HCT116 (cell line): ENCODE measurements at regions not wholly inside any gene's neighbourhood (a gene's known extent, or its start where the extent isn't known, plus 50 kb on each side); places are given as distances from the start of the nearest gene placed in this dataset.

ENCODE experiments used
- CTCF ChIP-seq, 3 experiments: fragments of 200-600 bp in 1 of 3; sonication (generic) in 1 of 3; IDR thresholded peaks in 2 of 3; conservative IDR thresholded peaks in 1 of 3; 2 replicates each; pipeline ENCODE4 v1.5.1; 2012 to 2017; ENCODE audit warnings: low read depth in 2 of 3, low read length in 2 of 3, antibody characterized with exemption in 1 of 3, borderline replicate concordance in 1 of 3, control low read depth in 1 of 3, mild to moderate bottlenecking in 1 of 3, mixed read lengths in 1 of 3, mixed run types in 1 of 3, moderate library complexity in 1 of 3; ENCODE audit not compliant: insufficient read depth in 1 of 3
- JUND ChIP-seq: IDR thresholded peaks from 2 replicates; pipeline ENCODE4 v1.6.1; 2012
- POLR2A ChIP-seq: IDR thresholded peaks from 2 replicates; pipeline ENCODE4 v1.7.0; 2011; ENCODE audit warnings: borderline replicate concordance; ENCODE audit not compliant: insufficient read depth, insufficient read length; ENCODE audit errors: extremely low read depth
- REST ChIP-seq: IDR thresholded peaks from 2 replicates; pipeline ENCODE4 v1.6.1; 2012; ENCODE audit warnings: low read depth
- SIN3A ChIP-seq: IDR thresholded peaks from 2 replicates; pipeline ENCODE4 v1.6.1; 2012; ENCODE audit warnings: low read depth
- ZFX ChIP-seq: fragments of 450-650 bp; IDR thresholded peaks from 2 replicates; pipeline ENCODE4 v1.6.1; 2017
- ZNF274 ChIP-seq: fragments of 200-500 bp; sonication (Bioruptor generic); IDR thresholded peaks from 2 replicates; pipeline ENCODE4 v1.6.1; 2014; ENCODE audit warnings: mild to moderate bottlenecking, low read depth, low read length, inconsistent platforms

DNA sequence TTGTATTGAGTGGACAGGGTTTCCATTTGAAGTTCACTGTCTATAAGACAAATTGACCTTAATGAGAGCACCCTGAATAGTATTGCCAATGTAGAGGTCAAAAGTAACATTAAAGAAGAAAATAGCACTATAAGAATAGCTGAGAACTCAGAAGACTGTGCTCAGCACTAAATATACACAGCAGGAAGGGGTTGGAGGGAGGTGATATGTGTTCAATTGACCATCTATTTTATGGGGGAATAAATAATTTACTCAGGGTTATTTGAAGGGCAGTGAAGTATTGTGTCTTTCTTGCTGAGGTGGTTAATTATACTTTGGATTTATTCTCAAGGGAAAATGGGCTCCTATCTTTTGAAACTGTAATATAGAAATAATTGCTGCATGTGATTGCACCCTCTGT, 1380.5 kb upstream of the SPRY2 start:
- TF ChIP-seq CTCF (IDR thresholded peaks at IDR 0.05 in 2 of 3, conservative IDR thresholded peaks at IDR 0.05 in 1 of 3; ENCODE audit: borderline replicate concordance in 1 of 3, insufficient read depth in 1 of 3, low read depth in 2 of 3, low read length in 2 of 3) (no peak), SIN3A (no peak), REST (no peak), POLR2A (no peak), ZFX (no peak), JUND (no peak), ZNF274 (no peak)
